Effector memory CD4-positive, alpha-beta T cell (primary cell): ENCODE measurements at regions not wholly inside any gene's neighbourhood (a gene's known extent, or its start where the extent isn't known, plus 50 kb on each side); places are given as distances from the start of the nearest gene placed in this dataset.
"Not testable (repeated sequence)": the region's sequence is repeated elsewhere in the genome, so short reads cannot be mapped to it uniquely, and the experiment has no call there.

Source experiments
- DNase-seq, 3 donors: peaks; one replicate each; pipeline ENCODE4 v3.0.0-alpha.2; 2020
- H3K27ac ChIP-seq: 2 replicates; pipeline ENCODE4 v1.7.0; 2013; ENCODE audit warnings: mild to moderate bottlenecking, low read length, moderate library complexity; ENCODE audit not compliant: insufficient read depth, poor library complexity, severe bottlenecking
- H3K27me3 ChIP-seq: replicated peaks from 2 replicates; pipeline ENCODE4 v1.7.0; 2013; ENCODE audit warnings: mild to moderate bottlenecking, low read length; ENCODE audit not compliant: insufficient read depth, control insufficient read depth, poor library complexity, severe bottlenecking
- H3K36me3 ChIP-seq: 2 replicates; pipeline ENCODE4 v1.7.0; 2013; ENCODE audit warnings: mild to moderate bottlenecking, low read length, moderate library complexity; ENCODE audit not compliant: control insufficient read depth, insufficient read depth
- H3K4me1 ChIP-seq: 2 replicates; pipeline ENCODE4 v1.7.0; 2013; ENCODE audit warnings: low read length, mild to moderate bottlenecking; ENCODE audit not compliant: control insufficient read depth, insufficient read depth, poor library complexity, severe bottlenecking
- H3K4me3 ChIP-seq: 2 replicates; pipeline ENCODE4 v1.7.0; 2013; ENCODE audit warnings: low read length, low read depth, mild to moderate bottlenecking; ENCODE audit not compliant: insufficient read depth, poor library complexity, severe bottlenecking
- H3K9me3 ChIP-seq: 2 replicates; pipeline ENCODE4 v1.7.0; 2013; ENCODE audit warnings: mild to moderate bottlenecking, low read length, moderate library complexity; ENCODE audit not compliant: control insufficient read depth

DNA sequence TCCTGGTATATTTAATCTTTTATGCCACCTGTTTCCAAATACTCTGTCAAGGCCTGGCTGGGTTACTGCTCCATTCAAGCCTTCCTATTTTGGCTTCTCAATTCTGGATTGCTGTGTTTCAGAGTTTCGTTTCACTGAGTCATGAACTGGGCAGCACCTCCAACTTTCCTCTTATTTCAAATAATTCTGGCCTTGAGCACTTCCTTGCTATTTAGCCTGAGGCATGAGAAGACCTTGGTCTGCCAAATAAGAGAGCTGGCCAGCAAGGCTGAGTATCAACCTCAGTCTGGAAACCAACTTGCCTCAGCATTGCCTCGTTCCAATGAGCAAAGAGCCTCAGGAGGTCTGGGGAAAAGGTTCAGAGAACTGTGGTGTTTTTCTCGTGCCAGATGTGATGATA, 66.6 kb downstream of the TNFAIP3 start:
- no peak overlapping the region for H3K27ac ChIP-seq

DNA sequence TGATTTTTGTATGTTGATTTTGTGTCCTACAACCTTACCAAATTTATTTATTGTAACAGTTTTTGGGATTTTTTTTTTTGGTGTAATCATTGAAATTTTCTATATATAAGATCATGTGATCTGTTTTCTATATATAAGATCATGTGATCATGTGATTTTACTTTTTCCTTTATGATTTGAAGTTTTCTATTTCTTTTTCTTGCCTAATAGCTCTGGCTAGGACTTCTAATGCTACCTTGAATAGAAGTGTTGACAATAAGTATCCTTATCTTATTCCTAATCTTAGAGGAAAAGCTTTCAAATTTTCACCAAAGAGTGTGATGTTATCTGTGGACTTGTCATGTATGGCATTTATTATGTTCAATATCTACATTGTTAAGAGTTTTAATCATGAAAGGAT, 69.7 kb downstream of the TNFAIP3 start:
- Histone ChIP-seq H3K27ac (no peak overlapping the region), H3K9me3 (no peaks in the 10 kb centered on the region), H3K4me1 (no peaks in the 10 kb centered on the region), H3K27me3 (no peaks in the 10 kb centered on the region), H3K4me3 (no peak overlapping the region), H3K36me3 (no peaks in the 10 kb centered on the region)
- no peak for DNase-seq

More for the DNA sequence above, 66.6 kb downstream of the TNFAIP3 start:
- H3K4me1 ChIP-seq: no peaks in the 10 kb centered on the region
- H3K27me3 ChIP-seq: no peaks in the 10 kb centered on the region
- no peaks in the 10 kb centered on the region for H3K9me3 ChIP-seq
- no peak overlapping the region for H3K4me3 ChIP-seq
- no peaks in the 10 kb centered on the region for H3K36me3 ChIP-seq
- no peak for DNase-seq

DNA sequence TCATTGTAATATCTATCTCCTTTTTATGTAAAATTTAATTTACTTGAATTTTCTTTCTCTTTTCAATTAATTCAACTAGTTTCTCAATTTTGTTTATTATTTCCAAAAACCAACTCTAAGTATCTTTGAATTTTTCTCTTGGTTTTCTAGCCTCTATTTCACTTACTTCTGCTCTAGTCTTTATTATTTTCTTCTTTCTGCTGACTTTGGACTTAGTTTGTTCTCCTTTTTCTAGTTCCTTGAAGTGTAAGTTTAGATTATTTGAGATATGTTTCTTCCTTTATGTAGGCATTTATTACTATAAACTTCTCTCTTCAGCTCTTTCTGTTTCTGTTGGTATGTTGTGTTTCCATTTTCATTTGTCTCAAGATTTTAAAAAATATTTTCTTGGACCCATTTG, 70.8 kb downstream of the TNFAIP3 start:
- no peak overlapping the region for H3K27ac ChIP-seq
- H3K4me1 ChIP-seq: no peaks in the 10 kb centered on the region
- H3K27me3 ChIP-seq: no peaks in the 10 kb centered on the region
- H3K9me3 ChIP-seq: no peaks in the 10 kb centered on the region
- no peak overlapping the region for H3K4me3 ChIP-seq
- no peaks in the 10 kb centered on the region for H3K36me3 ChIP-seq
- no peak for DNase-seq

DNA sequence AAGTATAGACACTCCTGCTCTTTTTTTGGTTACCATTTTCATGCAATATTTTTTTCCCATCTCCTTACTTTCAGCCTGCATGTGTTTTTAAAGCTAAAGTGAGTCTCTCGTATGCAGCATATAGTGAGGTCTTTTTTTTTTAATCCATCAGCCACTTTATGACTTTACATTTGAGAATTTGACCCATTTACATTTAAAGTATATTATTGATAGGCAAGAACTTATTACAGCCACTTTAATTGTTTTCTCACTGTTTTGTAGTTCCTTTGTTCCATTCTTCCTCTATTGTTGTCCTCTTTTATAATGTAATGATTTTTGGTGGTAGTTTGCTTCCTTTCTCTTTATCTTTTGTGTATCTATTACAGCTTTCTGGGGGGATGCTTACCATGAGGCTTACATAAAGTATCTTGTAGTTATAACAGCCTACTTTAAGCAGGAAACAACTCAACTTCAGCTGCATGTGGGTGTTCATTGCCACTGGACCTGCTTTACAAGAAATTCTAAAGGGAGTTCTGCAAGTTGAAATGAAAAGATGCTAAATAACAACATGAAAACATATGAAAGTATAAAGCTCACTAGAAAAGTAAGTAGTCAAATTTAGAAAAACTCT, 71.8 kb downstream of the TNFAIP3 start:
- H3K36me3 ChIP-seq: no peaks in the 10 kb centered on the region
- no peaks in the 10 kb centered on the region for H3K9me3 ChIP-seq
- no peaks in the 10 kb centered on the region for H3K27me3 ChIP-seq
- H3K27ac ChIP-seq: no peak overlapping the region
- DNase-seq: no peak
- no peak overlapping the region for H3K4me3 ChIP-seq
- no peaks in the 10 kb centered on the region for H3K4me1 ChIP-seq

DNA sequence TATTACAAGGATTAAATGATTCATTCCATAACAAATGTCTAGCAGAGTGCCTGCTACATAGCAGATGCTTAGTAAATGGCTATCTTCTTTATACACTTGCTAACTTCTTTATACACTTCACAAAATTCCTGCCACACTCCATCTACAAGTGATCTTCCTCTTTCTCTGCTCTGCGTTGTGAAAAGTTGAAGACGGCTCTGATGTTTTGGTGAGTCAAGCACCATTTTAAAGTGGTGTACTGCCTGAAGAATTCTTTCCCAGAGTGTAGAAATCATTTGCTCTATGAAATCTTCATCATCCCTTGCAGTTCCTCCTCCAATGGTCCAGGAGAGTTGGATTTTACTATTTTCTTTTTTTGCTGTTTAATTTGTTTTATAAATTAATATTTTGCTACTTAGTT, 74.9 kb downstream of the TNFAIP3 start:
- H3K9me3 ChIP-seq: no peaks in the 10 kb centered on the region
- H3K27me3 ChIP-seq: no peaks in the 10 kb centered on the region
- no peak for DNase-seq
- H3K4me3 ChIP-seq: no peak overlapping the region
- H3K27ac ChIP-seq: no peak overlapping the region
- H3K4me1 ChIP-seq: no peaks in the 10 kb centered on the region
- H3K36me3 ChIP-seq: no peaks in the 10 kb centered on the region

DNA sequence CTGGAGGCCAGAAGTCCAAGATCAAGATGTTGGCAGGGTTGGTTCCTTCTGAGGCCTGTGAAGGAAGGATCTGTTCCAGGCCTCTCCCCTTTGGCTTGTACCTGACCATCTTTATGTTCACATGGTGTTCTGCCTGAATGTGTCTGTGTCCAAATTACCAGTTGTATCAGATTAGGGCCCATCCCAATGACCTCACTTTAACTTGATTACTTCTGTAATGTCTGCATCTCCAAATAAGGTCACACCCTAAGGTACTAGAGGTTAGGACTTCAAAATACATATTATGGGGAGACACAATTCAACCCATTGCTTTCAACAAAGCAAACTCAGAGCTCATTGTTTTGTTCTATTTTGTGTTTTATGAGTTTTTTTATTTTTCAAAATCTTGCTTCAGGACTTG, 75.7 kb downstream of the TNFAIP3 start:
- Histone ChIP-seq H3K27me3 (no peaks in the 10 kb centered on the region), H3K9me3 (no peaks in the 10 kb centered on the region), H3K36me3 (no peaks in the 10 kb centered on the region), H3K4me1 (no peaks in the 10 kb centered on the region), H3K27ac (no peak overlapping the region), H3K4me3 (no peak overlapping the region)
- DNase-seq: no peak

DNA sequence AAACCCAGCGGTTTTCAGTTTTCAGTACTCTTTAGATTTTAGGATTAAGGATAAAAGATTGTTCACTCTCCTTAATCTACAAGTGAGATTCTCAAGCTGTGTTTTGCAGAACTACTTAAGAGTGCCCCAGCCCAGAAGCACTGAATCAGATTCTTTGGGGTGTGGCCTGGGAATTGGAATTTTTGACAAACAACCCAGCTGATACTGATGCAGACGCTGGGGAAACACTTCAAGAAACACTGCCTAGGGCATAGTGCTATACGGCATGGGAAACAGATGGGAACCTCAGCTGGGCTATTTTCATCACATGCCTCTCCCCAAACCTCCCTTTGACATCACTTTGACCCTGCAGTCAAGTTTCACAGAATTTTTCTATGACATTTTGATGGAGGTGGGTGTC, 77.3 kb downstream of the TNFAIP3 start:
- H3K27me3 ChIP-seq, DNase-seq, H3K9me3 ChIP-seq, H3K27ac ChIP-seq, H3K4me1 ChIP-seq, H3K4me3 ChIP-seq, H3K36me3 ChIP-seq: not testable (repeated sequence)

DNA sequence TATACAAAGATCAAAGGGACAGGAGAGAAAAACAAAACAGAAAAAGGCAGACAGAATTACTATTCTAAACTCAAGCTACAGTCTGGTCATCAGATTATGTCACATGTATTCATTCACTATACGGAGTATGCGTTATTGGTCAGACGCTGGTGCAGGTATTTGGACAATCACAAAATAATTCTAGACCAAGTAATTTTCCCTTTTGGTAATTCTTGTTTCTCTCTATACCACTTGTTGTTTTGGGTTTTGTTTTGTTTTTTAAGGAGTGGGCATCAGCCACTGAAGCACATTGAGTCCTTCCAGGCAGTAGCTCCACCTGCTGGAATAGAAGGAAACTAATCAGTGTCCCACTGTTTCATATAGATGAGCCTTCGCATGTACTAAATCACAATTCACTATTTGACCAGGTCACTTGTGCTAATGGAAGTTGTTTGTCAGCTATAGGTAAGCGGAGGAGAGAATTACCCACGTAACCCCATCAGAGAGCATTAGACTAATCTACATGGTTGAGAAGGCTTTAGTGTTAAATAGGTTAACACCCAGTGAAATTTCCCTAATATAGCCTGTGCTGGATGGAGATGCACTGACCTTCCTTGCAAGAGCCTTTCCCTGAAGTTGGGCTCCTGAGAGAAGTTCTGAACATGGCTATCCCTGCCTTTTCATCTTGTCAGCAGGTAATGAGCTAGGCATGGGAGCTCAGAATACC, 77.9 kb downstream of the TNFAIP3 start:
- H3K4me1 ChIP-seq: no peaks in the 10 kb centered on the region
- no peaks in the 10 kb centered on the region for H3K27me3 ChIP-seq
- no peak for DNase-seq
- no peaks in the 10 kb centered on the region for H3K9me3 ChIP-seq
- no peak overlapping the region for H3K27ac ChIP-seq
- no peak overlapping the region for H3K4me3 ChIP-seq
- H3K36me3 ChIP-seq: no peaks in the 10 kb centered on the region

DNA sequence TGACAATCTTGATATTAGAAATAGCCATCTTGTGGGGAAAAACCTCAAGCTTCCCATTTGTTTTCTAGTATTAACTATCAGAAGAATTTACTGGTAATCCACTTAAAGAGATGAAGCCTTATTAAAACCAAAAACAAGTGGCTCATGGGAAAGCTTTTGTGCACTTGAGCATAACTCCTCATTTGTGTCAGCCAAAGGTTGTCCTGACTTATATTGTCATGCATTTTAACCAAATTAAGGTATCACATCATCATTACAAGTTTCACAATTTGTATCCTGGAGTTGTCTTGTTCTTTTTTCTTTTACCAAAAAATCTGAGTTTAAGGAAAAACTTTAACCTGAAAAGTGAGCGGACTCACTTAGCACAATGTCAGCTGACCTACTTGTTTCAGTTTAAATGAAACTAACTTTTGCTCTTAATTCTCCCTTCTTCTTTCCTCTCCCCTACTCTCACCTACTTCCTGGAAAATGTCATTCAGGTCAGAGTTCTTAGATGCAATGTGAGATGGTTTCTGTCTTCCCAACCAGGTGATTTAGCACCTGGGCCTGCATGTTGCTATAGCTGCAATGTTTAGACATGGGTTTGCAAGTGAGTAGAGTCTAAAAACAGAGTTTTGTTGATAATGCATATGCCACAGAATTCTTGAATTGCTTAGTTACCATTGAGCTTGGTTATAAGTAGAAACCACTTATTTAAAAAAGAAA, 82.8 kb downstream of the TNFAIP3 start:
- peak in 1 of 3 donors; percentile 13 for DNase-seq
- Histone ChIP-seq H3K4me1 (peaks cover 4% of the 10 kb centered on the region), H3K27me3 (no peaks in the 10 kb centered on the region), H3K9me3 (no peaks in the 10 kb centered on the region), H3K4me3 (no peak overlapping the region), H3K27ac (peak overlapping the region; percentile 36), H3K36me3 (no peaks in the 10 kb centered on the region)

DNA sequence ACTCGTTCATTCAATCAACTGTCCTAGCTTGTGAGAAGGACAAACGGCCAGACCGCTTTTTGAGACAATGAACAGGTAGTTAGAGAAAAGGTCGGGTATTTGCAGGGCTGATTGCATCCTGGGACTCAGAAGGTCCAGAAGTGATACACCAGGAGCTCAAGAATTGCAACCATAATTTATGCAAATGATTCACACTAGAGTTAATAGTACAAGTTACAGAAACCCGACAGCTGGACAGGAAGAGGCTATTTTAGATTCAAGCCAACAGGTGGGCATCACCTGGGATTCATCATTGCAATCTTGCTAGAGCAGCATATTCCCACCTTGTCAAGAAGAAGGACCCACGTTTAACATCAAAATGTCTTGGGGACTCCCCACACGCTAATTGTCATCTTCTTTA, 83.5 kb downstream of the TNFAIP3 start:
- Histone ChIP-seq H3K4me3 (no peak overlapping the region), H3K27ac (peak overlapping the region; percentile 36)

More for the DNA sequence above, 83.5 kb downstream of the TNFAIP3 start:
- H3K36me3 ChIP-seq: no peaks in the 10 kb centered on the region
- H3K27me3 ChIP-seq: no peaks in the 10 kb centered on the region
- peaks cover 4% of the 10 kb centered on the region for H3K4me1 ChIP-seq
- no peak for DNase-seq
- H3K9me3 ChIP-seq: no peaks in the 10 kb centered on the region
